ENCODE measurements at regions not wholly inside any gene's neighbourhood (a gene's known extent, or its start where the extent isn't known, plus 50 kb on each side); places are given as distances from the start of the nearest gene placed in this dataset.

DNA sequence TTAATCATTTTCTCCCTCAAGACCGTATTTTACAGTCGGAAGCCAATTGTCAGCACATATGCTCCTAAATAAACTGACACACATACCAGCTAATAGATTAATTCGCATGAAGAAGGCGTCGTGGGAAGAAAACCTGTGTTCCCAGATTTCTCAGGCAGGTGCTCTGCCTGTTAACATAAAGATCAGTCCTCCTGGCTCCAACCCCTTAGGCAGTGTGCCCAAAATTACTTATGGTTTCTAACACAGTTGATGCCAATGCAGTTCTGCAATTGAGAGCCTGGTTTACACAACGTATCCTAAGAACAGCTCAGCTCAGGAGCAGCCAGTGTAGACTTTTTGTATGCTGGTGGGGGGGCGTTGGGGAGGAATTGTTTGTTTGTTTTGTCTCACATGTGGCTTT lies 208.3 kb downstream of the ENC1 start:
- Mint-ChIP-seq H3K4me1 (ENCODE audit: low read depth) (peaks cover 10% of the 10 kb centered on the region), H3K9me3 (peaks cover 7% of the 10 kb centered on the region; the same call in 1 of the 2 replicates), H3K27me3 (ENCODE audit: insufficient read depth) (peaks cover 14% of the 10 kb centered on the region), H3K36me3 (ENCODE audit: low read depth) (no peaks in the 10 kb centered on the region), H3K27ac (no peak overlapping the region), H3K4me3 (no peak overlapping the region)
- TF ChIP-seq CTCF (IDR thresholded peaks at IDR 0.05) = no peak
- DNase-seq = no peak

- Mint-ChIP-seq H3K4me3 (no peak overlapping the region), H3K4me1 (ENCODE audit: low read depth) (peaks cover 10% of the 10 kb centered on the region), H3K27me3 (ENCODE audit: insufficient read depth) (peaks cover 14% of the 10 kb centered on the region), H3K36me3 (ENCODE audit: low read depth) (no peaks in the 10 kb centered on the region), H3K27ac (no peak overlapping the region), H3K9me3 (no peaks in the 10 kb centered on the region; the same call in 1 of the 2 replicates)
- DNase-seq = no peak
- TF ChIP-seq CTCF (IDR thresholded peaks at IDR 0.05) = no peak
Measured at GRCh38 chr5:74431290-74431669, 209.2 kb downstream of the ENC1 start.

DNA sequence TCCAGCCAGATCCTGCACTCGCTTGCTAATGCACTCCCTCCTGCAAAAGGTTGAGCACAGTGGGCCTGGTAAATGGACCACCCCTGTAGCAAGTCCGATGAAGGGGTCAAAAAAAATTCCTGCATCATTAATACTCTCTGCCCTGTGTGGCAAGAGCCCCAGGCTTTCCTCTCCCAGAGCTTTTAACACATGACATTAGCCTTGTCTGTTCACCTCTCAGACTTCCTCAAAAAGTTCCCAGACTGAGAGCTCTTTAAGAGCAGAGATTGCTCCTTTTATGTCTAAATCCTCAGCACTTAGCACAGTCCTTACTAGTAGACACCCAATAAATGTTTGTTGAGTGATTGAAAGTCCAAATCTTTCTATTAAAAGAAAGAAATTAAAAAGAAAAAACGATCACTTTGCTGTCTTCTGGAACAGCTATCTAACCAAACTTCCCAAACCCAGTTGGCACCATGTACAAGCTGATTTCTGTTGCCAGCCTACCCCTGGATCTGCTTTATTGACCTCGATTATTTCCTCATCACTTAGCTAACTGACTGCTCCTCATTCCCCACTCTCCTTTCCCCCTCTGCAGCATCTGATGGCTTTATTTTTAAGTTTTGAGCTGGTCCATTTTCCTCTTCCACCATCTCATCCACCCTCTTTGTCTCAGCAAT lies 209.8 kb downstream of the ENC1 start:
- DNase-seq = no peak
- no peaks in the 10 kb centered on the region for H3K36me3 Mint-ChIP-seq (ENCODE audit: low read depth)

GRCh38 chr5:74429495-74429894 lies 211.0 kb downstream of the ENC1 start:
- Mint-ChIP-seq H3K9me3 (no peaks in the 10 kb centered on the region), H3K4me3 (no peak overlapping the region), H3K27ac (no peak overlapping the region), H3K36me3 (ENCODE audit: low read depth) (no peaks in the 10 kb centered on the region), H3K4me1 (ENCODE audit: low read depth) (peaks cover 10% of the 10 kb centered on the region), H3K27me3 (ENCODE audit: insufficient read depth) (peaks cover 13% of the 10 kb centered on the region)
- DNase-seq = no peak
- TF ChIP-seq CTCF (IDR thresholded peaks at IDR 0.05) = no peak

More for the DNA sequence above, 209.8 kb downstream of the ENC1 start:
- H3K4me1 Mint-ChIP-seq (ENCODE audit: low read depth) = peaks cover 10% of the 10 kb centered on the region
- no peaks in the 10 kb centered on the region for H3K9me3 Mint-ChIP-seq
- no peak for TF ChIP-seq CTCF (IDR thresholded peaks at IDR 0.05)
- peaks cover 14% of the 10 kb centered on the region for H3K27me3 Mint-ChIP-seq (ENCODE audit: insufficient read depth)
- no peak overlapping the region for H3K27ac Mint-ChIP-seq
- no peak overlapping the region for H3K4me3 Mint-ChIP-seq

GRCh38 chr5:74428876-74429275 lies 211.7 kb downstream of the ENC1 start:
- no peak for DNase-seq
- Mint-ChIP-seq H3K36me3 (ENCODE audit: low read depth) (no peaks in the 10 kb centered on the region), H3K9me3 (no peaks in the 10 kb centered on the region), H3K4me1 (ENCODE audit: low read depth) (peaks cover 8% of the 10 kb centered on the region), H3K27ac (no peak overlapping the region), H3K27me3 (ENCODE audit: insufficient read depth) (peaks cover 11% of the 10 kb centered on the region), H3K4me3 (no peak overlapping the region)
- no peak for TF ChIP-seq CTCF (IDR thresholded peaks at IDR 0.05)
